ENCODE measurements at regions not wholly inside any gene's neighbourhood (a gene's known extent, or its start where the extent isn't known, plus 50 kb on each side); places are given as distances from the start of the nearest gene placed in this dataset.

- no peak for DNase-seq
Observed at GRCh38 chr2:778731-779350, 101.6 kb upstream of the TMEM18 start.

- DNase-seq = no peak
Observed at GRCh38 chr2:777546-777945, 100.3 kb upstream of the TMEM18 start.

GRCh38 chr2:777051-777450, 99.8 kb upstream of the TMEM18 start:
- DNase-seq = no peak

- DNase-seq = no peak
Observed at GRCh38 chr2:776487-776886, 99.3 kb upstream of the TMEM18 start.

- no peak for DNase-seq
Observed at GRCh38 chr2:776038-776437, 98.8 kb upstream of the TMEM18 start.

- DNase-seq = no peak
Observed at GRCh38 chr2:774436-774835, 97.2 kb upstream of the TMEM18 start.

GRCh38 chr2:773256-774160, 96.3 kb upstream of the TMEM18 start:
- no peak for DNase-seq

GRCh38 chr2:771538-771937, 94.3 kb upstream of the TMEM18 start:
- DNase-seq = no peak

- no peak for DNase-seq
Observed at GRCh38 chr2:770776-771175, 93.6 kb upstream of the TMEM18 start.

- no peak for DNase-seq
Observed at GRCh38 chr2:769771-770170, 92.6 kb upstream of the TMEM18 start.

GRCh38 chr2:768451-768850, 91.2 kb upstream of the TMEM18 start:
- no peak for DNase-seq

- no peak for DNase-seq
Observed at GRCh38 chr2:767944-768343, 90.7 kb upstream of the TMEM18 start.

GRCh38 chr2:767440-767839, 90.2 kb upstream of the TMEM18 start:
- DNase-seq = no peak

- DNase-seq = no peak
Observed at GRCh38 chr2:766255-766654, 89.0 kb upstream of the TMEM18 start.

- no peak for DNase-seq
Observed at GRCh38 chr2:765369-765768, 88.2 kb upstream of the TMEM18 start.

- DNase-seq = no peak
Observed at GRCh38 chr2:763766-764525, 86.7 kb upstream of the TMEM18 start.

GRCh38 chr2:762646-763045, 85.4 kb upstream of the TMEM18 start:
- DNase-seq = no peak

GRCh38 chr2:761384-761783, 84.2 kb upstream of the TMEM18 start:
- DNase-seq = no peak

GRCh38 chr2:760001-760400, 82.8 kb upstream of the TMEM18 start:
- DNase-seq = no peak

- DNase-seq = no peak
Observed at GRCh38 chr2:758073-758820, 81.0 kb upstream of the TMEM18 start.

- DNase-seq = no peak
Observed at GRCh38 chr2:753123-753522, 75.9 kb upstream of the TMEM18 start.

GRCh38 chr2:751474-751873, 74.3 kb upstream of the TMEM18 start:
- DNase-seq = no peak

GRCh38 chr2:750628-751027, 73.4 kb upstream of the TMEM18 start:
- DNase-seq = no peak
